ENCODE measurements at regions not wholly inside any gene's neighbourhood (a gene's known extent, or its start where the extent isn't known, plus 50 kb on each side); places are given as distances from the start of the nearest gene placed in this dataset.
A peak's percentile ranks its signal among the peaks of the same experiment; 100 is the strongest.

GRCh38 chr13:59103004-59103768 lies 1060.5 kb downstream of the DIAPH3 start:
- H3K4me3 ChIP-seq (ENCODE audit: low read depth, low read length): no peak overlapping the region
- DNase-seq (ENCODE audit: low read depth): peak; percentile 81

GRCh38 chr13:59111751-59112171 lies 1052.0 kb downstream of the DIAPH3 start:
- no peak overlapping the region for H3K4me3 ChIP-seq (ENCODE audit: low read depth, low read length)
- peak; percentile 48 for DNase-seq (ENCODE audit: low read depth)

- no peak overlapping the region for H3K4me3 ChIP-seq (ENCODE audit: low read depth, low read length)
- peak; percentile 99 for DNase-seq (ENCODE audit: low read depth)
Observed at GRCh38 chr13:59112221-59112718, 1051.5 kb downstream of the DIAPH3 start.

GRCh38 chr13:59119475-59119874 lies 1044.3 kb downstream of the DIAPH3 start:
- no peak overlapping the region for H3K4me3 ChIP-seq (ENCODE audit: low read depth, low read length)
- no peak for DNase-seq (ENCODE audit: low read depth)

- no peak overlapping the region for H3K4me3 ChIP-seq (ENCODE audit: low read depth, low read length)
- DNase-seq (ENCODE audit: low read depth): no peak
Observed at GRCh38 chr13:59120297-59120843, 1043.4 kb downstream of the DIAPH3 start.

- DNase-seq (ENCODE audit: low read depth): no peak
- no peak overlapping the region for H3K4me3 ChIP-seq (ENCODE audit: low read depth, low read length)
Observed at GRCh38 chr13:59121507-59121906, 1042.2 kb downstream of the DIAPH3 start.

- no peak overlapping the region for H3K4me3 ChIP-seq (ENCODE audit: low read depth, low read length)
- no peak for DNase-seq (ENCODE audit: low read depth)
Observed at GRCh38 chr13:59126474-59126873, 1037.3 kb downstream of the DIAPH3 start.

GRCh38 chr13:59133903-59134302 lies 1029.8 kb downstream of the DIAPH3 start:
- no peak for DNase-seq (ENCODE audit: low read depth)
- H3K4me3 ChIP-seq (ENCODE audit: low read depth, low read length): no peak overlapping the region

GRCh38 chr13:59144700-59145099 lies 1019.0 kb downstream of the DIAPH3 start:
- no peak for DNase-seq (ENCODE audit: low read depth)
- H3K4me3 ChIP-seq (ENCODE audit: low read depth, low read length): no peak overlapping the region

- H3K4me3 ChIP-seq (ENCODE audit: low read depth, low read length): no peak overlapping the region
- DNase-seq (ENCODE audit: low read depth): no peak
Observed at GRCh38 chr13:59145381-59145780, 1018.3 kb downstream of the DIAPH3 start.

GRCh38 chr13:59157181-59157580 lies 1006.5 kb downstream of the DIAPH3 start:
- no peak overlapping the region for H3K4me3 ChIP-seq (ENCODE audit: low read depth, low read length)
- no peak for DNase-seq (ENCODE audit: low read depth)

GRCh38 chr13:59166174-59166573 lies 997.6 kb downstream of the DIAPH3 start:
- no peak overlapping the region for H3K4me3 ChIP-seq (ENCODE audit: low read depth, low read length)
- no peak for DNase-seq (ENCODE audit: low read depth)

- no peak overlapping the region for H3K4me3 ChIP-seq (ENCODE audit: low read depth, low read length)
- DNase-seq (ENCODE audit: low read depth): no peak
Observed at GRCh38 chr13:59172076-59172475, 991.7 kb downstream of the DIAPH3 start.

GRCh38 chr13:59176775-59177174 lies 987.0 kb downstream of the DIAPH3 start:
- DNase-seq (ENCODE audit: low read depth): no peak
- no peak overlapping the region for H3K4me3 ChIP-seq (ENCODE audit: low read depth, low read length)

GRCh38 chr13:59178344-59178743 lies 985.4 kb downstream of the DIAPH3 start:
- H3K4me3 ChIP-seq (ENCODE audit: low read depth, low read length): no peak overlapping the region
- DNase-seq (ENCODE audit: low read depth): no peak

GRCh38 chr13:59182241-59182640 lies 981.5 kb downstream of the DIAPH3 start:
- no peak overlapping the region for H3K4me3 ChIP-seq (ENCODE audit: low read depth, low read length)
- no peak for DNase-seq (ENCODE audit: low read depth)

- DNase-seq (ENCODE audit: low read depth): no peak
- no peak overlapping the region for H3K4me3 ChIP-seq (ENCODE audit: low read depth, low read length)
Observed at GRCh38 chr13:59197397-59197796, 966.3 kb downstream of the DIAPH3 start.

GRCh38 chr13:59201841-59202240 lies 961.9 kb downstream of the DIAPH3 start:
- DNase-seq (ENCODE audit: low read depth): no peak
- H3K4me3 ChIP-seq (ENCODE audit: low read depth, low read length): no peak overlapping the region

GRCh38 chr13:59203855-59204254 lies 959.9 kb downstream of the DIAPH3 start:
- H3K4me3 ChIP-seq (ENCODE audit: low read depth, low read length): no peak overlapping the region
- DNase-seq (ENCODE audit: low read depth): no peak

GRCh38 chr13:59205501-59205900 lies 958.2 kb downstream of the DIAPH3 start:
- no peak for DNase-seq (ENCODE audit: low read depth)
- H3K4me3 ChIP-seq (ENCODE audit: low read depth, low read length): no peak overlapping the region
